Left forelimb (tissue), 1 donor: ENCODE measurements at regions not wholly inside any gene's neighbourhood (a gene's known extent, or its start where the extent isn't known, plus 50 kb on each side); places are given as distances from the start of the nearest gene placed in this dataset.
"Not testable (repeated sequence)": the region's sequence is repeated elsewhere in the genome, so short reads cannot be mapped to it uniquely, and the experiment has no call there.

Source experiments
- DNase-seq: peaks from one replicate; pipeline ENCODE4 v3.0.0-alpha.2; 2018; ENCODE audit warnings: low spot score

DNA sequence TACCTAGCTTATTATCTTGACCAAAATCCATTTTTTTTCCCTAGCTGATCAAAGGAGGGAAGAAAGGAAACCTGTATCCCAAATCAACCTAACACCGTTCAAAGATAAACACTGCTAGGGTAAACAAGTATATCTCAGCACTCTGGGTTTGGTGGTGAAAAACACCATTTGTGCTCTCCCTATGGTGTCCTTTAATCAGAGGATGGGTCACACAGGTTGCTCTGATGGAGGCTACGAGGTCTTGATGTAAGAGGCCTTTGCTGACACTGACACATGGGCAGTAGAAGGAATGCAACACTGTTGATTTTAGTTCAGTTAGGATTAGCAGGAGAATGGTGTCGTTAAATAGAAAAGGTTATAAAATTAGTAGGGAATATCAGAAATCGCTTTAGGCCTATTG lies 179.3 kb downstream of the HDGFL1 start:
- no peak for DNase-seq

DNA sequence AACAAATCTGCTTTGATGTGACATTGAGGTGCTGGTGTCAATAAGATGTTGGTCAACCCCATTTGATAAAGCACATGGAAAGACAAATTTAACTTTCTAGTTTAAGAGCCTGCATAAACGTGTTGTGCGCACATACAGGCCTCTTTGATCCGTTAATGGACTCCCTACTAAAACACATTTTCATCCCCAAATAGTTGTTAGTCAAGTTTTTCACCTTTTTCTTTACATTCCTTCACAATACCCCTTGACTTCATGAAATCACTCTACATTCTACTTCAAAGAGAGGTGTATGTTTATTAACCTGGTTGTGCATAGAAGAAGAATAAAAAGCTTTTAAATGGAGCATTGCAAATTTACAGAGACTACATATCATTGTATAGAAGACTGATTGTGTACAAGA lies 180.3 kb downstream of the HDGFL1 start:
- DNase-seq, result no peak

DNA sequence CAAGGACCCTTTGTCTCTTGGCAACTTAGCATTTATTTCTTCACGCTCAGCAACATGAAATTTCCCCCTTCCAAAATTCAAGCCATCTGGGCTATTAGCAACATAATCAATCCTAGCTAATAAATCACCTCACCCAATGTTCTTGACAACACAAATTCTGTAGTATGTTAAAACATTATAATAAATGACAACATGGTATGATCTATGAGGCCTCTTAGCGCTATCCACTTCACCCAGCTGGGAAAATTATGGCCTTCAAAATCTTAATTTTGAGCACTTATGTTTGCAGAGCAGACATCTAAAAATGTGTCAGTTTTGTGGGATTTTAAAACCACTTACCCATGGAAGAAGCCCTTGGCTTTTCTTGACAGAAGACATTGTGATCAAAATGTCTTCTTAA lies 181.9 kb downstream of the HDGFL1 start:
- no peak for DNase-seq

DNA sequence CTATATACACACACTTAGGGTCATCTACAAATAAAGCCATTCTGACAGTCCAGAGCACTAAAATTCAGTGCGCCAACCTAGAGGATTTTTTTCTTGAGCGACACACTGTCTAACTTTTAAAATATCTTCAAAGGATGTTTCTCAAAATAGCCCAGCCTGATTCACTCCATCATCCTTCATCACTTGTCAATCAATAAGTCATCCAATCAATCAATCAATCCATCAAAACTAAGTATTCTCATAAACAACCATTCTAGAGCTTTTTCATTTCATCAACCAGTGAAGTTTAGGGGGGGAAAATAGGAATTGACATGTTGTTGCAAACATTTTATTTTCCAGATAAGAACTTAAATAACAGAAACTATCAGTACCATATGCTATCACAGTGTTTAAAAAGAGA lies 183.2 kb downstream of the HDGFL1 start:
- no peak for DNase-seq

DNA sequence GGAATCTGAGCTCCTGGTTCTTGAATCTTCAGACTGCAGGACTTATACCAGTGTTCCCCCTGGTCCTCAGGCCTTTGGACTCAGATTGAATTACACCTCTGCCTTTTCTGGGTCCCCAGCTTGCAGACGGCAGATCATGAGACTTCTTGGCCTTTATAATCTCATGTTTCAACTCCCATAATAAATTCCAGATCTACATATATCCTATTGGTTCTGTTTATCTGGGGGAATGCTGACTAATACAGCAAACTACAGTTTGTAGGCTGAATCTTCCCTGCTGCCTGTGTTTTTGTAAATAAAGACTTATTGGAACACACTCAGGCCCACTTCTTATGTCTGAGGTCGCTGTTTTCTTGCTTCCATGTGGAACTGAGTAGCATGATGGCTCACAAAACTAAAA lies 184.7 kb downstream of the HDGFL1 start:
- no peak for DNase-seq

DNA sequence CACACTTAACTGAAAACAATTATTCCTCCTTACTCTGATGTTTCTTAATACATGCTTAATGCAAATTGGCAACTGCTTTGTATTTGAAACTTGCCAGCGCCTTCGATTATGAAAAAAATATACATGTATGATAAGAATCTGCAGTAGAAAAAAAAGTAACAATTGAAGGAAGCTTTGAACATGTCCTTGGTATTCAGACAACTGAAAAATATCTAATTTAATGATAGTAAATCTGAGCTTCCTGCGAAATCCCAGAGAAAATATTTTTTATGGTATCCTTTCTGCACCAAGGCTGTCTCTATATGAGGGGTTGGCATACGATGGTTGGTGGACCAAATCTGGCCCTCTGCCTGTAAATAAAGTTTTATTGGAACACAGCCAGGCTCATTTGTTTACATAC lies 186.2 kb downstream of the HDGFL1 start:
- DNase-seq, result no peak

DNA sequence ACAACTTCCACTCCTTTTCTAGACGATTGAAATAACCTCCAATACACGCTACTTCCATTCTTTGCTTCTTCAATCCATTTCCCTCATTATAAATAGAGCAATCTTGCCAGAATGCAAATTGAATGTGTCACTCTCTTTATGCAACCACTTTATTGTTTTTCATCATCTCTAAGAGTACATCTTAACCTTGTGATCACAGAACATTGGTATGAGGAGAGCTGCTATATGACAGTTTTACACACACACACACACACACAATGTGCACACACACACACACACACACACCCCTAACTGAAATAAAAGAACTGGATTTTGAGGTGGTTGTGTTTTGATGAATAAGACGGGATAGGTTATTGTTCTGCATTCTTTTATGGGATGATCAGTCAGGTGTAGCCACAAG lies 187.0 kb downstream of the HDGFL1 start:
- DNase-seq, result no peak

DNA sequence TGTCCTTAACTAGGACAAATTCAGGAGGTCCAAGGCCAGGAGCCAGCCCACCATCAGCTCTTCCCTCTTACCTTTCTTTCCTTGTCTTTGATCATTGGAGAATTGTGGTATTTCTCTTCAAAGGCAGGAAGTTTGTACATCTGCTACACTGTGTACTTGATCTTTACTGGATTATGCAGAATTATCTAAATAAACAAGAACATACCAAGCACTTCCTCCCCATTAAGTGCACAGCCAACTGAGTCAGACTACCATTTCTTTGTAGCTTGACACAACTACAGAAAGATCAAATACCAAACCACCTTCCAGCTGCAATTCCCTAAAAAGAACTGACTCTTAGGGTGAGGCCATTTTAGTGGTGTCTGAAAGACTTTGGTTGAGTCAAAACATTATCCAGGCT lies 195.1 kb downstream of the HDGFL1 start:
- no peak for DNase-seq

DNA sequence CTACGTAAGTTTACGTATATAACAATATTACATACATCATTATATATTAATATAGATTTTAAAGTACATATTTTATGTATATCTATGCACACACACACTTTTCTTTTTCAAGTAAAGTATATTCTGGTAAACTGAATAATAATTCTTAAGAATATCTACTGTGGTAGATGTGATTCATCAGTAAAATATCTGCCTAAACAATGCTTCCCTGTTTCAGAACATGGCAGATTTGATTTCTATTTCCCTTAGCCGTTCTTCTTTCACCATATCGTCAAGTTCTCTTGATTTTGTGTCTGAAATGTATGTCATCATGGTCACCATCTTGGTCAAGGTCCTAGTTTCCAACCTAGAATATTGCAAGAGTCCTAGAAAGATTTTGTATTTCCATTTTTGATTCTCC lies 195.6 kb downstream of the HDGFL1 start:
- DNase-seq, result no peak

DNA sequence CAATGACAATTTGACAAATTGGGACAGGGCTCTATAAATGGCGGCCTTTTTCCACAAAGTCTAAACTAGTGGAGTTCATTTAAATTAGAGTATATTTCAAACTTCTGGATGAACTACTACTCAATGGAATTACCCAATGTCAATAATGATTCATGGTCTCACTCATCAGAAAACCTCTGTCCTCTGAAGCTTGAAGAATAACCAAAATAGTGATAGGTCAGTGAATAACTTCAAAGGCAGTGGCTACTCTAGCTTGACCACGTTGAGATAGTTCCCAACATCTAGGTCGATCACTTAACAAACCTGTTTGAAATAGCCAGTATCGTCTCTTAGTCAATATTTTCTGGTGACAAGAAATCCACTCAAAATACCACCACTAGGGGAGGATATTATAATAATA lies 197.6 kb downstream of the HDGFL1 start:
- no peak for DNase-seq

DNA sequence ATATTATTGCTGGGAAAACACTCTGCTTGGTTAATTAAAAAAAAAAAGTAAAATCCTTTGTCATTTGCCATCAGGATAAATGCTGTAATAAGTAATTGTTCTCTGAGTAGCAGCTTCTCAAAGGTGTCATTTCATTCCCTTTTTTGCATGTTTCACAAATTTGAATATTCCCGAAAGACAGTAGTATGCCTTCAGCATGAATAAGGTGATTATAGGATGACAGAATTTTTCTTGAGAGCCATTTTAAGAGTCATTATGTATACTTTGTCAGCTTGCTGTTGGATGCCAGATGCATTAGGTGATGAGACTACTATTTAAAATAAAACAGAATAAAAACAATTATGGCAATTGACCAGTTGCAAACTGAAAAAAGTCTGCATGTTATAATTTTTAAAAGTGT lies 200.7 kb downstream of the HDGFL1 start:
- DNase-seq, result no peak

DNA sequence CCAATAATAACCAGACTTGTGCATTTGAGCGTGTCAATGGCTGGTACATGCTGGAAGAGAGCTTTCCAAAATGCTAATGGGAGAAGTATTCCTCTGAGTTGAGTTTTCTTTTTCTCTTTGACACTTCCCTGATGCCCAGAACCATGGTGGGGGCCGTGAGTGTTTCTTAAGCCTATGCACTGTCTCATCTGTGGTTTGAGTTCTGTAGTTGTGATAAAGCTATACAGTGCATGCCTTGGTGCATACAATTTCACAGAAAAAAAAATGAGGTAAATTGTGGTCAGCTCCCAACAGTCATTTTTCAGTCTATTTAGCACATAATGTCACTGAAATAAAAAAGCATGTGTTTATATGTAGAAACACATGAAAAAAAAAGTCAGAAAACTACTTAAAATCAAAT lies 204.8 kb downstream of the HDGFL1 start:
- no peak for DNase-seq

DNA sequence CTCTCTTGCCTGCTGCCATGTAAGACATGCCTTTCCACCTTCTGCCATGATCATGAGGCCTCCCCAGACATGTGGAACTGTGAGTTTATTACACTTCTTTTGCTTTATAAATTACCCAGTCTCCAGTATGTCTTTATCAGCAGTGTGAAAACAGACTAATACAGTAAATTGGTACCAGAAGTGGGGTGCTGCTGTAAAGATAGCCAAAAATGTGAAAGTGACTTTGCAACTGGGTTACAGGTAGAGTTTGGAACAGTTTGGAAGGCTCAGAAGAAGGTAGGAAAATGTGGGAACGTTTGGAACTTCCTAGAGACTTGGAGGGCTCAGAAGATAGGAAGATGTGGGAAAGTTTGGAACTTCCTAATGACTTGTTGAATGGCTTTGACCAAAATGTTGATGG lies 209.1 kb downstream of the HDGFL1 start:
- DNase-seq, result not testable (repeated sequence)

DNA sequence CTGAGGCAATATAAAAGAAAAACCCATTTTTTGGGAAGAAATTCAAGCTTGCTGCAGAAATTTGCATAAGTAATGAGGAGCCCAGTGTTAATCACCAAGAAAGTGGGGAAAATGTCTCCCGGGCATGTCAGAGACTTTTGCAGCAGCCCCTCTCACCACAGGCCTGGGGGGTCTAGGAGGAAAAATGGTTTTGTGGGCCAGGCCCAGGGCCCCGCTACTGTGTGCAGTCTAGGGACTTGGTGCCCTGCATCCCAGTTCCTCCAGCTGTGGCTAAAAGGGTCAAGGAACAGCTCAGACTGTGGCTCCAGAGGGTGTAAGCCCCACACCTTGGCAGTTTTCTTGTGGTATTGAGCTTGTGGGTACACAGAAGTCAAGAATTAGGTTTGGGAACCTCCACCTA lies 209.7 kb downstream of the HDGFL1 start:
- no peak for DNase-seq

DNA sequence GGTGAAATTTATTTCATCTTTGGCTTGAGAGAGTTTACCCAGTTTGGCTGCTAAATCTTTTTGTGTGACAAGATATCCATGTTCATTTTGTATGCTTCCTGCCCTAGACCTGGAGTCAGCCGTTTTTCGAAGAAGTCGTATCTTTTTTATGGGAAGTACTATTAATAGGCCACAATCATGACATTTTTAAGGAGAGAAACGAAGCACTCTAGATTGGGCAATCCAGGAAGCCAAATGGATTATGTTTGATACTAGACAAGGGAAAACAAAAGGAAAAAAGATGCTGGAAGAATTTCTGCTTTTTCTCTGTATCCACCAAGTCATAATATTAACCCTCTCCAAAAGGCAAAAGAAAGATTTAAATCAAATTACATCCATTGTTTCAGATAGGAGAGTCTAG lies 214.6 kb downstream of the HDGFL1 start:
- DNase-seq, result no peak

DNA sequence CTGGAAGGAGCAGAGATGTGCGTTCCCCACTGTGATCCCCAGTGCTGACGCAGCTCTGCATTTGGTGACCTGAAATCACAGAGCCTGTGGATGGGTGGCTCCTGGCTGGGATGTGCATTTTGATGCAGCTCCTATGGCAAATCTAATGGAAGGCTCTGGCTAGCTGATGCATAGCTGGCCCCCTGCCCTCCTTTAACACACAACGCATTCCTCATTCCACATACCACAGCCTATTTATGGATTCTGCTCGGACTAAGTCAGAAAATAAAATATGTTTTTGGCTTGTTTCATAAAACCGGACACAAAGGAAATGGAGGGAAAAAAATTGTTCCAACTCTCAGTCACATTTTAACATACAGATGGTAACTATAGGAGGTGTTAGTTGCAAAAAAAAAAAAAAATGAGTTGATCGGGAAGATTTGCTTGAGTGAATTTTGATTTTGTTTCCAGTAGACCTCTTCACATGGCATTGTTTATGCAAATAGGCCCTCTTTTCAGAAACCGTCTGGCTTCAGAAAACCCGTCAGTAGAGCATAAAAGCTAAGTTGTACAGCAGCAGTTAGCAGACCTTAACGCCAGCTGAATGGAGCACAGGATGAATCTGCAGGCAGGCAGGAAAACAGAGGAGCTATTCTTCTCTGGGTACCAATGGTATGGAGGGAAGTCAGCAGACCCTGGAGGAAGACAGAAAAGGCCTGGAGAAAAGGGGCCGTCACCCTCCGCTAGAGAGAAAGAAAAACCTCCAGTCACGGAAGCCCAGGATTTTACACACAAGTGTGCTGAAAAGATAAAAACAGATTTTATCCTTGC lies 215.4 kb downstream of the HDGFL1 start:
- DNase-seq, result peak; percentile 73

DNA sequence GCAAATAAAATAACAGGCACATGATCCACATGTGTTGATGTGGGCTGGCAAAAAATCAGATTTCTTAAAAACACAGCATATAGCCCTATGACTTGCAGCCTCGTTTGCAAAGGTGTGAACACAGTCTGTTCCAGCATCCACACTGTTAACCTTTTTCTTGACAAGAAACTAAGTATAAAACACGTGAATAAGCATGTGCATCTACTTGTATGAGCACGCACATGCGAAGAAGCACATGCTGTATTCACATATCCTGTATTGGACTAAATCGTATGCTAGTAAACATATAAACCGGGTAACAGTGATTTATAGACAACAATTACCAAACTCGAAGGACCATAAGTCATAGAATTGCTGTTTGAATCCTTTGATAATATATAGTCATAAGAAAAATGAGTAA lies 218.7 kb downstream of the HDGFL1 start:
- DNase-seq, result no peak

DNA sequence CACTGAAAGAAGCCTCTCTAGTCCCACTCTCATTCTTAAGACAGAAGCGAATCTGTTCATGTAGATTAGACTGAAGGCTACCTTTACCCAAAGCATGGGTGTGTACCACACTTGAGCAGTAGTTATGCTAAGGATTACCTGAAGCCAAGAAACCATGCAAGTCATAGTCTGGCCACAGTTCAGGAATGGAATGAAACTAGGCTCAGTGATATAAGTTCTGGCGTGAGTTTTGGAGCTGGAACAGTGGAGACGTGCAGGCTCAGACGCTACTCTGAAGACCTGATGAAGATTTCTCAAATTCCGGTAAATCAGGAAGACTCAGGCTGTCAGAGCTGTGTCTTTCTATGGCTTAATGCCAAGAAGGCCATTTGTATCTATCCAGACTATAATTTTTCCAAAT lies 219.9 kb downstream of the HDGFL1 start:
- no peak for DNase-seq

DNA sequence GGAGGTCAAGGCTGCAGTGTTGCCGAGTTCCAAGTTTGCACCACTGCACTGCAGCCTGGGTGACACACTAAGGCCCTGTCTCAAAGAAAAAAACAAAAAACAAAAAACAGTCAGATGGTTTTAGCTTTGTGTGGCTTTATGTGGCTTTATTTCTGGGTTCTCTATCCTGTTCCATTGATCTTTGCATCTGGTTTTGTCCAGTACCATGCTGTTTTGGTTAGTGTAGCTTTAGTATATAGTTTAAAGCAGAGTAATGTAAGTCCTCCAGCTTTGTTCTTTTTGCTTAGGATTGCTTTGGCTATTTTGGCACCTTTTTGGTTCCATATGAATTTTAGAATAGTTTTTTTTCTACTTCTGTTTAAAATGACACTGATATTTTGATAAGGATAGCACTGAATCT lies 225.5 kb downstream of the HDGFL1 start:
- no peak for DNase-seq

DNA sequence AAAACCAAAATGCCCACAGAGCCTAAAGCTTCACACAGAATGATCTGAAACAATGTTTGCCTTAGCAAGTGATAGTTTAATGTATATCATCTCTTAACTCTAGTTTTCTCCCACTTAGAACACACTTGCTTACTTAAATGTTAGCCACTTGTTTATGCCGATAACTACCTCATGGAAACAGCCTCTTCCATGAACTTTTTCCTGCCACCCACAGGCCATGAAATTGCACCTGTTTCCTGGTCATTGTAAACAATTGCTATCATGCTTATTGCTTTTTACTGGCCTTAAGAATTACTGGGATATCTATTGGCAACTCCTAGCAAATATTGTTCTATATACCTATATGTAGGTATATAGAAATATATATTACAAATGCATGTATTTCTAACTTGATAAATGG lies 231.1 kb downstream of the HDGFL1 start:
- DNase-seq, result no peak

DNA sequence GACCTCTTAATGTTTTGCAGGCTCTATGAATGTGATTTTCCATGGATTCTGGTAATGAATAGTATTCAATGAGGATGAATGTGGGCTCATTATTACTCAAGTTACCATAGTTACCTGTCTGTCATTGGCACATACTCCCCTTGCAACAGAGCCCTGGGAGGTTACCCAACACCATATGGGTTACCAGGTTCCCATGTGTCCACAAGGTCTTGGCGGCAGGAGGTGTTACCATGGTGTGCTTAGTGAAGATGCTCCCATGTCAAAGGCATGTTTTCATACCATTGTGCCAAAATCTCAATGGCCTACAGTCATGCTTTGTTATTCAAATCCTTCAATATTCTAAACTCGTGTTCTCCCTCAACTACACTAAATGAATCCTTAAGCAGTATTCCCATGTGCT lies 232.5 kb downstream of the HDGFL1 start:
- no peak for DNase-seq

DNA sequence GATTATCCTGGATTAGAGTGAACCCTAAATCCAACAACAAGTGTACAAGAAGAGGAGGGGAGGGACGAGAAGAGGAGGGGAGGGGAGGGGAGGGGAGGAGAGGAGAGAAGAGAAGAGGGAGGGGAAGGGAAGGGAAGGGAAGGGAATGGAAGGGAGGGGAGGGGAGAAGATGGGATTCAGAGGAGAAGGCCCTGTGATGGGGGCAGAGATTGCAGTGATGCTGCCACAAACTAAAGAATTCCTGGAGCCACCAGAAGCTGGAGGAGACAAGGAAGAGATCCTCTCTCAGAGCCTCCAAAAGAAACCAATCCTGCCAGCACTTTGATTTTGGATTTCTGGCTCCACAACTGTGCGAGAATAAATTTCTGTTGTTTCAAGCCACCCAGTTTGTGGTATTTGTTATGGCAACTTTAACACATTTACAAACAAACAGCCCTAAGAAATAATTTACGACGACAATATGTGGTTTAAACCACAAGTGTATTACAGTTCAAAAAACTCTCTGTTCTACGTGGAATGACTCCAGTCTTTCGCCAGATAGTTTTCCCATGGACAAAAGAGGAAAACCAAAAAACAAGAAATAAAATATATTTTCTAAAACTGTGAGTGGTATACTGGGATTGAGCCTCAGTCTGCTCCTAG lies 235.4 kb downstream of the HDGFL1 start:
- no peak for DNase-seq

DNA sequence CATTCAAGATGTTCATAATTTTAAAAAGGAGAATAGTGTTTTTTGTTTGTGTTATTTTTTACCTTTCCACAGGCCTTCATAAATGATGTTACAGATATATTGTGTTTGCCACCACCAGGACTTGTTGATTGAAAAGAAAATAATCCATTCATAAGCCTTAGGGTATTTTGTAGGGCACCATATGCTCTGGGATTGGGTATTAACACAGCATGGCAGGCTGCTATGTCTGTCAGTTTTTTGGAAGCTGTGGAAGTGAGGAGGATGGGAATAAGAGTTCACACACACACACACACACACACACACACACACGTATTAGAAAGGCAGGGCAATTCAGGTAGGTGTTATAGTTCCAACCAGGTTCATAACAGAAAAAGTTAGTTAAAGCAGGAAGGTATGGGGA lies 237.9 kb downstream of the HDGFL1 start:
- no peak for DNase-seq

DNA sequence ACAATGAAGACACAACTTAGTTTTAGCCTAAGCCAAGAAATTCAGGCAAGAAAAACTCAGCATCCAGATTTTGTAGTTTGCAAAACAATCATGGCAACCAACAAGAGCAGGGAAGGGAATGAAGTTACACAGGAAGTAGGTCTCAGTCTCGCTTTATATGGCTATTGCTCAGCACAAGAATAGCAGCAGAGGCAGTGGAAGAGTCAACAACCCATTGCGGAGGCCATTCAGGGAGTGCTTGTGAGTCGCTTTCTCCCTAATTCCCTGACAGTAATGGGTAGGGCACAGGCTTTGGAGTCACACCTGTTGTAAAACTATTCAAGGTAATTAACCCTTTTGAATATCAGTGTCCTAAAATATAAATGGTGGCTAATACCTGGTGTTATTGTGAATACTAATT lies 238.5 kb downstream of the HDGFL1 start:
- DNase-seq, result no peak
